ENCODE measurements at regions not wholly inside any gene's neighbourhood (a gene's known extent, or its start where the extent isn't known, plus 50 kb on each side); places are given as distances from the start of the nearest gene placed in this dataset.

DNA sequence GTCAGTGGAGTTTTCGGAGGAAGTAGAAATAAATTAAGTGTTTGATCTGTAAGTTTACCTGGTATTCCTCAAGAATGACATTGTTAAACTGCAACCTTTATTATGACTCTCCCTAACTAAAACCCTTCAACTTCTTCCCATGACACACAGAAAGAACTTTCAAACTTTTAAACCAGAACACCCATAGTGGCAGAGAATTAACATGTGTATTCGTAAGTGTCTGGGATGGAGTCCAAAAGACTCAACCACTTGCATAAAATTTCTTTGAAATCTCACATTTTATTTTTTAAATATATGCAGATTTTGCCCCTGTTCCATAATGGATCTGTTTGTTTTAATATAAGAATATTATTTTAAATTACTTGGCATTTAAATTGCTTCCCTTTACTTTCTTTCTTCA is 54.6 kb upstream of the PLXNA4 start:
- Histone ChIP-seq H3K4me3 (no peak overlapping the region), H3K9me3 (no peaks in the 10 kb centered on the region), H3K4me1 (no peaks in the 10 kb centered on the region), H3K27ac (no peak overlapping the region), H3K36me3 (no peaks in the 10 kb centered on the region), H3K27me3 (no peaks in the 10 kb centered on the region)
- no peak for DNase-seq (ENCODE audit: extremely low spot score in 2 of 2)
- intact Hi-C loops (cut with DNase I), result no loop called here
- TF ChIP-seq, protein P1, sequence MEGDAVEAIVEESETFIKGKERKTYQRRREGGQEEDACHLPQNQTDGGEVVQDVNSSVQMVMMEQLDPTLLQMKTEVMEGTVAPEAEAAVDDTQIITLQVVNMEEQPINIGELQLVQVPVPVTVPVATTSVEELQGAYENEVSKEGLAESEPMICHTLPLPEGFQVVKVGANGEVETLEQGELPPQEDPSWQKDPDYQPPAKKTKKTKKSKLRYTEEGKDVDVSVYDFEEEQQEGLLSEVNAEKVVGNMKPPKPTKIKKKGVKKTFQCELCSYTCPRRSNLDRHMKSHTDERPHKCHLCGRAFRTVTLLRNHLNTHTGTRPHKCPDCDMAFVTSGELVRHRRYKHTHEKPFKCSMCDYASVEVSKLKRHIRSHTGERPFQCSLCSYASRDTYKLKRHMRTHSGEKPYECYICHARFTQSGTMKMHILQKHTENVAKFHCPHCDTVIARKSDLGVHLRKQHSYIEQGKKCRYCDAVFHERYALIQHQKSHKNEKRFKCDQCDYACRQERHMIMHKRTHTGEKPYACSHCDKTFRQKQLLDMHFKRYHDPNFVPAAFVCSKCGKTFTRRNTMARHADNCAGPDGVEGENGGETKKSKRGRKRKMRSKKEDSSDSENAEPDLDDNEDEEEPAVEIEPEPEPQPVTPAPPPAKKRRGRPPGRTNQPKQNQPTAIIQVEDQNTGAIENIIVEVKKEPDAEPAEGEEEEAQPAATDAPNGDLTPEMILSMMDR (IDR thresholded peaks at IDR 0.05), result no peak
- TF ChIP-seq POLR2A (IDR thresholded peaks at IDR 0.05) (no peak), POLR2AphosphoS5 (IDR thresholded peaks at IDR 0.05; ENCODE audit: insufficient read depth in 1 of 2, low read depth in 1 of 2) (no peak)

Measured in vagina (tissue), 2 donors.